ENCODE measurements at regions not wholly inside any gene's neighbourhood (a gene's known extent, or its start where the extent isn't known, plus 50 kb on each side); places are given as distances from the start of the nearest gene placed in this dataset.
"Not testable (repeated sequence)": the region's sequence is repeated elsewhere in the genome, so short reads cannot be mapped to it uniquely, and the experiment has no call there.

GRCh38 chr6:134809130-134809529 lies 140.8 kb downstream of the ALDH8A1 start:
- Mint-ChIP-seq H3K27me3 (no peaks in the 10 kb centered on the region), H3K4me1 (ENCODE audit: low read depth) (peaks cover 3% of the 10 kb centered on the region), H3K4me3 (ENCODE audit: low read depth) (no peak overlapping the region), H3K36me3 (ENCODE audit: insufficient read depth) (no peaks in the 10 kb centered on the region), H3K9me3 (ENCODE audit: low read depth) (no peaks in the 10 kb centered on the region), H3K27ac (no peak overlapping the region)
- TF ChIP-seq CTCF (IDR thresholded peaks at IDR 0.05; ENCODE audit: unreplicated experiment), result no peak
- no peak for DNase-seq (ENCODE audit: low spot score, unreplicated experiment)

GRCh38 chr6:134806180-134806798 lies 143.6 kb downstream of the ALDH8A1 start:
- no peak overlapping the region for H3K4me3 Mint-ChIP-seq (ENCODE audit: low read depth)
- H3K27ac Mint-ChIP-seq, result no peak overlapping the region
- TF ChIP-seq CTCF (IDR thresholded peaks at IDR 0.05; ENCODE audit: unreplicated experiment), result no peak
- peaks cover 7% of the 10 kb centered on the region for H3K4me1 Mint-ChIP-seq (ENCODE audit: low read depth)
- no peaks in the 10 kb centered on the region for H3K36me3 Mint-ChIP-seq (ENCODE audit: insufficient read depth)
- DNase-seq (ENCODE audit: low spot score, unreplicated experiment), result no peak
- no peaks in the 10 kb centered on the region for H3K9me3 Mint-ChIP-seq (ENCODE audit: low read depth)
- H3K27me3 Mint-ChIP-seq, result no peaks in the 10 kb centered on the region

- Mint-ChIP-seq H3K27me3 (no peaks in the 10 kb centered on the region), H3K27ac (no peak overlapping the region), H3K36me3 (ENCODE audit: insufficient read depth) (no peaks in the 10 kb centered on the region), H3K4me1 (ENCODE audit: low read depth) (peaks cover 7% of the 10 kb centered on the region), H3K4me3 (ENCODE audit: low read depth) (no peak overlapping the region), H3K9me3 (ENCODE audit: low read depth) (no peaks in the 10 kb centered on the region)
- no peak for DNase-seq (ENCODE audit: low spot score, unreplicated experiment)
- no peak for TF ChIP-seq CTCF (IDR thresholded peaks at IDR 0.05; ENCODE audit: unreplicated experiment)
Observed at GRCh38 chr6:134805168-134805567, 144.7 kb downstream of the ALDH8A1 start.

GRCh38 chr6:134804311-134804710 lies 145.6 kb downstream of the ALDH8A1 start:
- DNase-seq (ENCODE audit: low spot score, unreplicated experiment); H3K36me3 Mint-ChIP-seq (ENCODE audit: insufficient read depth); H3K27ac Mint-ChIP-seq; H3K9me3 Mint-ChIP-seq (ENCODE audit: low read depth); H3K27me3 Mint-ChIP-seq; H3K4me1 Mint-ChIP-seq (ENCODE audit: low read depth); H3K4me3 Mint-ChIP-seq (ENCODE audit: low read depth): not testable (repeated sequence)

GRCh38 chr6:134802426-134803058 lies 147.4 kb downstream of the ALDH8A1 start:
- H3K4me1 Mint-ChIP-seq (ENCODE audit: low read depth), result peaks cover 10% of the 10 kb centered on the region
- DNase-seq (ENCODE audit: low spot score, unreplicated experiment), result no peak
- H3K27ac Mint-ChIP-seq, result no peak overlapping the region
- no peak for TF ChIP-seq CTCF (IDR thresholded peaks at IDR 0.05; ENCODE audit: unreplicated experiment)
- no peak overlapping the region for H3K4me3 Mint-ChIP-seq (ENCODE audit: low read depth)
- H3K9me3 Mint-ChIP-seq (ENCODE audit: low read depth), result no peaks in the 10 kb centered on the region
- no peaks in the 10 kb centered on the region for H3K36me3 Mint-ChIP-seq (ENCODE audit: insufficient read depth)
- no peaks in the 10 kb centered on the region for H3K27me3 Mint-ChIP-seq
